Calu3 (cell line): ENCODE measurements at regions not wholly inside any gene's neighbourhood (a gene's known extent, or its start where the extent isn't known, plus 50 kb on each side); places are given as distances from the start of the nearest gene placed in this dataset.
A peak's percentile ranks its signal among the peaks of the same experiment; 100 is the strongest.

ENCODE experiments used
- BruUV-seq: library from RNA; stranded (reverse); fragments of 400-500 nt; replicated peaks from 2 replicates; lab custom pipeline; 2021; lab: Mats Ljungman, UMichigan
- CTCF ChIA-PET: fragments of 300-600 bp; sonication (Branson Sonifier 250); formaldehyde crosslinking; loops from one replicate; lab custom pipeline; 2022; ENCODE audit warnings: antibody characterized with exemption; lab: Charles Lee
- DNase-seq: peaks from one replicate; pipeline ENCODE4 v3.0.0; 2022
- H3K27ac Mint-ChIP-seq: one replicate; pipeline ENCODE4 v1.8.0; 2022; ENCODE audit warnings: mixed read lengths; ENCODE audit not compliant: unreplicated experiment
- H3K27me3 Mint-ChIP-seq: one replicate; pipeline ENCODE4 v1.8.0; 2022; ENCODE audit warnings: mixed read lengths; ENCODE audit not compliant: unreplicated experiment
- H3K36me3 Mint-ChIP-seq: one replicate; pipeline ENCODE4 v1.8.0; 2022; ENCODE audit warnings: mild to moderate bottlenecking, moderate library complexity, mixed read lengths; ENCODE audit not compliant: insufficient read depth, unreplicated experiment
- H3K4me1 Mint-ChIP-seq: one replicate; pipeline ENCODE4 v1.8.0; 2022; ENCODE audit warnings: mild to moderate bottlenecking, low read depth, mixed read lengths; ENCODE audit not compliant: unreplicated experiment
- H3K4me3 Mint-ChIP-seq: one replicate; pipeline ENCODE4 v1.8.0; 2022; ENCODE audit warnings: mild to moderate bottlenecking, low read depth, moderate library complexity, mixed read lengths; ENCODE audit not compliant: unreplicated experiment
- H3K9me3 Mint-ChIP-seq: one replicate; pipeline ENCODE4 v1.8.0; 2022; ENCODE audit warnings: low read depth, mixed read lengths; ENCODE audit not compliant: unreplicated experiment
- intact Hi-C: fragments of 100-400 bp; cut with micrococcal nuclease; formaldehyde crosslinking; loops from one replicate; pipeline ENCODE4 v1.10.0; 2022; ENCODE audit not compliant: unreplicated experiment
- TF ChIP-seq, protein P1 (sequence below): fragments of 200-600 bp; IDR thresholded peaks from one replicate; pipeline ENCODE4 v1.8.0; 2022; ENCODE audit warnings: antibody characterized with exemption; ENCODE audit not compliant: unreplicated experiment

DNA sequence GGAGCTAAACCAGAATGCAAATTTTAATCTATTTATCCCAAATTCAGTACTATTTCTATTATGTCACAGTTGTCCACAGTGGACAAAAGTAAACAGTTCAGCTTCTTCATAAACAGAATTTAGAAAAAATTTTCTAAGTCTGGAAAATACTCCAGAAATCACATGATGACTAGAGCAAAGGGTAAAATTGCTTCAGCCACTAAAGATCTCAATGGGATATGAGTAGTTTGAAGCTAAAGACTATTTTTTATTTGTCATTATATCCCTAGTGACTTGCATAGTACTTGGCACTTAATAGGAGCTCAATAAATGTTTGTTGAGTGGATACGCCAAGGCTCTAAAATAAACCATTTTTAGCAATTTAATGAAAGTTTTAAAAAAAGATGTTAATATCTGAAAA lies 354.3 kb upstream of the AGTR1 start:
- Mint-ChIP-seq H3K27me3 (no peaks in the 10 kb centered on the region), H3K27ac (no peak overlapping the region), H3K9me3 (peaks cover 4% of the 10 kb centered on the region), H3K4me1 (no peaks in the 10 kb centered on the region), H3K4me3 (no peak overlapping the region), H3K36me3 (no peaks in the 10 kb centered on the region)
- intact Hi-C loops = no loop called here
- DNase-seq = no peak
- TF ChIP-seq, protein P1, sequence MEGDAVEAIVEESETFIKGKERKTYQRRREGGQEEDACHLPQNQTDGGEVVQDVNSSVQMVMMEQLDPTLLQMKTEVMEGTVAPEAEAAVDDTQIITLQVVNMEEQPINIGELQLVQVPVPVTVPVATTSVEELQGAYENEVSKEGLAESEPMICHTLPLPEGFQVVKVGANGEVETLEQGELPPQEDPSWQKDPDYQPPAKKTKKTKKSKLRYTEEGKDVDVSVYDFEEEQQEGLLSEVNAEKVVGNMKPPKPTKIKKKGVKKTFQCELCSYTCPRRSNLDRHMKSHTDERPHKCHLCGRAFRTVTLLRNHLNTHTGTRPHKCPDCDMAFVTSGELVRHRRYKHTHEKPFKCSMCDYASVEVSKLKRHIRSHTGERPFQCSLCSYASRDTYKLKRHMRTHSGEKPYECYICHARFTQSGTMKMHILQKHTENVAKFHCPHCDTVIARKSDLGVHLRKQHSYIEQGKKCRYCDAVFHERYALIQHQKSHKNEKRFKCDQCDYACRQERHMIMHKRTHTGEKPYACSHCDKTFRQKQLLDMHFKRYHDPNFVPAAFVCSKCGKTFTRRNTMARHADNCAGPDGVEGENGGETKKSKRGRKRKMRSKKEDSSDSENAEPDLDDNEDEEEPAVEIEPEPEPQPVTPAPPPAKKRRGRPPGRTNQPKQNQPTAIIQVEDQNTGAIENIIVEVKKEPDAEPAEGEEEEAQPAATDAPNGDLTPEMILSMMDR = no peak
- BruUV-seq = no TSS peak
- CTCF ChIA-PET = no interaction called here

- intact Hi-C loops = no loop called here
- no TSS peak for BruUV-seq
Observed at GRCh38 chr3:148344521-148344920, 353.2 kb upstream of the AGTR1 start.

DNA sequence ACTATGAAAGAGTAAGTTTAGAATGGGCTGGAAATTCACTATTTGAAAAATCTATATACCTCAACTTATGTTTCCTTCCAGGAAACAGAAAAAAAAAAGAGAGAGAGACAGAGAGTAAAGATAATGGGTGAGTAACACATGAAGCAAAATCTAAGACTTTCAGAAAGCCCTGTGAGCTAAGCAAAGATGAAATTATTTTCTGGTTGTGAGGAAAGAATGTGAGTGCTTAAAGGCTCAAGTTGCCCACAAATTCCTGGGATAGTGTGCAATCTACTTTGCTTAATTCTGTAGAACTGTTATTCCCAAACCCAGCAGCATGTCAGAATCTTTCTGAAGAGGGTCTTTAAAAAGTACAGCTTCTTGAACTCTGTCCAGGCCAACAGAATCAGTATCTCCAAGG lies 337.7 kb upstream of the AGTR1 start:
- BruUV-seq = no TSS peak
- H3K4me1 Mint-ChIP-seq = no peaks in the 10 kb centered on the region
- no peak for DNase-seq
- H3K36me3 Mint-ChIP-seq = no peaks in the 10 kb centered on the region
- intact Hi-C loops = no loop called here
- no peaks in the 10 kb centered on the region for H3K9me3 Mint-ChIP-seq
- CTCF ChIA-PET = no interaction called here
- TF ChIP-seq, protein P1 = no peak
- no peak overlapping the region for H3K27ac Mint-ChIP-seq
- H3K4me3 Mint-ChIP-seq = no peak overlapping the region
- no peaks in the 10 kb centered on the region for H3K27me3 Mint-ChIP-seq

More at GRCh38 chr3:148344521-148344920, 353.2 kb upstream of the AGTR1 start:
- Mint-ChIP-seq H3K4me1 (no peaks in the 10 kb centered on the region), H3K4me3 (no peak overlapping the region), H3K27ac (no peak overlapping the region), H3K27me3 (no peaks in the 10 kb centered on the region), H3K36me3 (no peaks in the 10 kb centered on the region), H3K9me3 (peaks cover 5% of the 10 kb centered on the region)
- TF ChIP-seq, protein P1 = no peak
- CTCF ChIA-PET = interaction anchor here (0.6 kb wide), 1 partner anchor 11 kb away, joined by 3 read pairs; no protein-coding TSS in a partner anchor
- no peak for DNase-seq

DNA sequence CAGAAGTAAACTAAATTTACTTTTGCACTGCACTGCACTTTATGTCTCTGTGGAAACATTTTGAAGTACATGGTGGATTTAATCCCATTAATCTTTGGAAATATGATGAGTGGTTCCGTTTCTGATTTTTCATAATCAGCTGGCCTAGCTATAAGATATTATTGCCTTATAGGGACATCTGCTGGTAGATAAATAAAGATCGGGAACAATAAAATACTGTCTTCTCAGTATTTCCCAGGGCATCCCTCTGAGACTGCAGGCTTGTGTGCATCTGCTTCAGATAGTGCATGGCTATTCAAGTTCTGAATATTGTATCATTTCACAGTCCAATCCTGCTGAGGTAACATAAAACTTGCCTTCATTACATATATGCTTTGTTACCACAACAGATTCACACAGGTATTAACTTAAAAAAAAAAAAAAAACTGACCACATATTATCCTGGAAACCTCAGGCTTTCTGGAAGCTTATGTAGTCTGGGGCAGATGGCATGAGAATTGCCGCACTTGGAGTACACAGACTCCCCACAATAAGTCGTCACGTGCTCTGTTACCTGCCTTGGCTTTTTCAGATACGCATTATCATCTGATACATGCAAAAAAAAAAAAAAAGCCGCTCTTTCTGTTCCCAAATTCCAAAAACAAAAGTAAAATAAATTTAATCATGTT lies 330.8 kb upstream of the AGTR1 start:
- DNase-seq = no peak
- no peaks in the 10 kb centered on the region for H3K36me3 Mint-ChIP-seq
- intact Hi-C loops = loop anchor here (1.0 to 5.0 kb wide), 4 partner anchors 58 to 1550 kb away; no protein-coding TSS in a partner anchor
- no TSS peak for BruUV-seq
- TF ChIP-seq, protein P1 = peak; percentile 51
- H3K4me3 Mint-ChIP-seq = no peak overlapping the region
- H3K4me1 Mint-ChIP-seq = no peaks in the 10 kb centered on the region
- H3K27ac Mint-ChIP-seq = no peak overlapping the region
- CTCF ChIA-PET = interaction anchor here (0.6 to 1.0 kb wide), 14 partner anchors 10 to 1247 kb away, joined by 3 to 9 read pairs (median 4); no protein-coding TSS in a partner anchor
- peaks cover 3% of the 10 kb centered on the region for H3K9me3 Mint-ChIP-seq
- H3K27me3 Mint-ChIP-seq = no peaks in the 10 kb centered on the region
